Tibial artery (tissue), 4 donors: ENCODE measurements at regions not wholly inside any gene's neighbourhood (a gene's known extent, or its start where the extent isn't known, plus 50 kb on each side); places are given as distances from the start of the nearest gene placed in this dataset.
A peak's percentile ranks its signal among the peaks of the same experiment; 100 is the strongest.

Experiments used
- DNase-seq, 2 donors: peaks; one replicate each; pipeline ENCODE4 v3.0.0-alpha.2; 2019
- H3K27ac ChIP-seq, 2 donors: fragments of 200-600 bp; sonication (generic) in 1 of 2; 1 replicate in 1 of 2; 2 replicates in 1 of 2; pipeline ENCODE4 v1.5.1; 2018 to 2019; ENCODE audit warnings: mild to moderate bottlenecking in 1 of 2
- H3K27me3 ChIP-seq, 2 donors: fragments of 200-600 bp; sonication (generic) in 1 of 2; one replicate each; pipeline versions ENCODE4 v1.5.1 to v1.6.0; 2016 to 2019
- H3K36me3 ChIP-seq, 3 donors: fragments of 200-600 bp; sonication (generic) in 2 of 3; one replicate each; pipeline ENCODE4 v1.5.1; 2016 to 2019; ENCODE audit warnings: mild to moderate bottlenecking in 2 of 3
- H3K4me1 ChIP-seq, 4 donors: fragments of 200-600 bp; sonication (generic) in 2 of 4; 1 replicate in 3 of 4; 2 replicates in 1 of 4; pipeline ENCODE4 v1.5.1; 2016 to 2019
- H3K4me3 ChIP-seq, 2 donors: fragments of 200-600 bp; sonication (generic) in 1 of 2; 1 replicate in 1 of 2; 2 replicates in 1 of 2; pipeline ENCODE4 v1.5.1; 2018 to 2019; ENCODE audit warnings: mild to moderate bottlenecking in 2 of 2
- H3K9me3 ChIP-seq, 3 donors: fragments of 200-600 bp; sonication (generic) in 1 of 3; one replicate each; pipeline ENCODE4 v1.5.1; 2016 to 2019
- intact Hi-C: fragments of 100-400 bp; cut with DNase I; formaldehyde crosslinking; loops from one replicate; pipeline ENCODE4 v1.15.0; 2023; ENCODE audit warnings: low total_unique reads
- TF ChIP-seq, protein P1 (sequence below), 2 experiments: fragments of 200-600 bp in 1 of 2; fragments of 450-650 bp in 1 of 2; IDR thresholded peaks; one replicate each; pipeline ENCODE4 v1.5.1; 2017 to 2019; ENCODE audit warnings: antibody characterized with exemption in 2 of 2, mild to moderate bottlenecking in 1 of 2, moderate library complexity in 1 of 2

DNA sequence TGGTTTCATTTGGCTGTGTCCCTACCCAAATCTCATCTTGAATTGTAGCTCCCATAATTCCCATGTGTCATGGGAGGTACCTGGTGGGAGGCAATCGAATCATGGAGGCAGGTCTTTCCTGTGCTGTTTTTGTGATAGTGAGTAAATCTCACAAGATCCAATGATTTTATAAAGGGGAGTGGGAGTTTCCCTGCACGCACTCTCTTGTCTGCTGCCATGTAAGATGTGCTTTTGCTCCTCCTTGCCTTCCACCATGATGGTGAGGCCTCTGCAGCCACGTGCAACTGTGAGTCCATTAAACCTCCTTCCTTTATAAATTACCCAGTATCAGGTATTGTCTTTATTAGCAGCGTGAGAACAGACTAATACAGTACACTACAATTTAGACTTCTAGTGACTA lies 67.5 kb upstream of the LINC01488 start:
- no peak for DNase-seq
- Histone ChIP-seq H3K27me3 (peaks cover 0 to under 1% of the 10 kb centered on the region in 2 donors), H3K4me3 (no peak overlapping the region), H3K4me1 (peaks cover 0 to 30% (median 18%) of the 10 kb centered on the region in 4 donors), H3K27ac (no peak overlapping the region), H3K36me3 (no peaks in the 10 kb centered on the region), H3K9me3 (no peaks in the 10 kb centered on the region)
- TF ChIP-seq, protein P1, sequence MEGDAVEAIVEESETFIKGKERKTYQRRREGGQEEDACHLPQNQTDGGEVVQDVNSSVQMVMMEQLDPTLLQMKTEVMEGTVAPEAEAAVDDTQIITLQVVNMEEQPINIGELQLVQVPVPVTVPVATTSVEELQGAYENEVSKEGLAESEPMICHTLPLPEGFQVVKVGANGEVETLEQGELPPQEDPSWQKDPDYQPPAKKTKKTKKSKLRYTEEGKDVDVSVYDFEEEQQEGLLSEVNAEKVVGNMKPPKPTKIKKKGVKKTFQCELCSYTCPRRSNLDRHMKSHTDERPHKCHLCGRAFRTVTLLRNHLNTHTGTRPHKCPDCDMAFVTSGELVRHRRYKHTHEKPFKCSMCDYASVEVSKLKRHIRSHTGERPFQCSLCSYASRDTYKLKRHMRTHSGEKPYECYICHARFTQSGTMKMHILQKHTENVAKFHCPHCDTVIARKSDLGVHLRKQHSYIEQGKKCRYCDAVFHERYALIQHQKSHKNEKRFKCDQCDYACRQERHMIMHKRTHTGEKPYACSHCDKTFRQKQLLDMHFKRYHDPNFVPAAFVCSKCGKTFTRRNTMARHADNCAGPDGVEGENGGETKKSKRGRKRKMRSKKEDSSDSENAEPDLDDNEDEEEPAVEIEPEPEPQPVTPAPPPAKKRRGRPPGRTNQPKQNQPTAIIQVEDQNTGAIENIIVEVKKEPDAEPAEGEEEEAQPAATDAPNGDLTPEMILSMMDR (IDR thresholded peaks at IDR 0.05): no peak
- intact Hi-C loops: no loop called here

DNA sequence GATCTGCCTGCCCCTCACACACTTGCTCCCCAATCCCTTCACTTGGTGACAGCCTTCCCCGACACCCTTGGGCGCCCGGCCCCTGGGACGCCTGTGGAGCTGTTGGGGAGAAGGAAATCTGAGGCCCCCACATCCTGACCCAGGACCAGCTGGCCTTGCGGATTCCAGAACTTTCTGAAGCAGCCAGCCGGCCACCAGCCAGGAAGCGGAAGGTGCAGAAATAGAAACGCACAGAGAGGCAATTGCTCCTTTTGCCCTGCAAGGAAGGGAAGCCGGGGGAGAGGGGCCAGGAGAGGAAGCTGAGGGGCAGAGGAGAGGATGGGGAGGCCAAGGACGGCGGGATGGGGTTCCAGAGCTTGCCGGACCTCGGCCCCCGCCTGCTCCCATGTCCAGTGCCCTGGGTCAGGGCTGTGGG lies 66.7 kb upstream of the LINC01488 start:
- Histone ChIP-seq H3K4me3 (no peak overlapping the region), H3K4me1 (peaks cover 0 to 33% (median 20%) of the 10 kb centered on the region in 4 donors), H3K36me3 (no peaks in the 10 kb centered on the region), H3K9me3 (no peaks in the 10 kb centered on the region), H3K27ac (no peak overlapping the region), H3K27me3 (no peaks in the 10 kb centered on the region)
- intact Hi-C loops: no loop called here
- DNase-seq: no peak
- TF ChIP-seq, protein P1 (IDR thresholded peaks at IDR 0.05): no peak

DNA sequence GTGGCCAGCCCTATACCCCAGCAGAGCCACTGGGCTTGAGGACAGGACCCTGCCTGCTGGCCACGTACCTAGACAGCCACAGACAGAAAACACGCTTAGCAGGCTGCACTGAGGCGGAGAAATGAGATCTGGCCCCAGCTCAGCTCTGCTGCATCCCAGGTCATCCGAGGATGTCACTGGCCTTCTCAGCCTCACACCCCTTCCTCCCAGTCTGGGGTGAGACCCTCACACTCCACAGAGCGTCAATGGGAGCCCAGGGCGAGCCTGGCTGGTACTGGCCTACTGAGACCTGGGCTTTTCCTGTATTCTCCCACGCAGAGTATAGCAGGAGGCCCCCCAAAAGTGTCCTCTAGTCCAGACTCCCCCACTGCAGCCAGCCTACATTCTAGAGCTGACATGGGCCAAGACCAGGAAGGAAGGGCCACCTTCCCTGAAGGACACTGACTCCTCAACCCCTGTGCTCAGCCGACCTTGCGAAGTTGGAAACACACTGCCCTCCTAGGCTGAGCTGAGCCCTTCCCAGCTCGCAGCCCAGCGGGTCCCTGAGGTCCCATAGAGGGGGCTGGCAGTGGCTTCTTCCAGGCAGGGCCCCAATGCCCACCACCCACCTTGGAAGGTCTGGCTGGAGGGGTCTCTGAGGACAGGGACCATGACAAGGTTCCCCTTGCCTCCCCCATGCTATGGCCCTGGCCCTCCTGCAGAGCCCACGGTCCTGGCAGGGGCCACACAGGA lies 65.9 kb upstream of the LINC01488 start:
- H3K27me3 ChIP-seq: no peaks in the 10 kb centered on the region
- no peaks in the 10 kb centered on the region for H3K36me3 ChIP-seq
- intact Hi-C loops: no loop called here
- TF ChIP-seq, protein P1 (IDR thresholded peaks at IDR 0.05): no peak
- H3K4me1 ChIP-seq: peaks cover 0 to 41% (median 27%) of the 10 kb centered on the region in 4 donors
- DNase-seq: no peak
- H3K9me3 ChIP-seq: no peaks in the 10 kb centered on the region
- H3K4me3 ChIP-seq: no peak overlapping the region
- peak overlapping the region in 1 of 2 donors; percentile 43 for H3K27ac ChIP-seq

GRCh38 chr11:69416143-69416515 lies 65.3 kb upstream of the LINC01488 start:
- no peaks in the 10 kb centered on the region for H3K36me3 ChIP-seq
- peaks cover 0 to 47% (median 32%) of the 10 kb centered on the region in 4 donors for H3K4me1 ChIP-seq
- no peak overlapping the region for H3K4me3 ChIP-seq
- peak overlapping the region; percentile 3 to 43 for H3K27ac ChIP-seq
- no peaks in the 10 kb centered on the region for H3K27me3 ChIP-seq
- intact Hi-C loops: no loop called here
- TF ChIP-seq, protein P1 (IDR thresholded peaks at IDR 0.05): no peak
- DNase-seq: no peak
- H3K9me3 ChIP-seq: no peaks in the 10 kb centered on the region

DNA sequence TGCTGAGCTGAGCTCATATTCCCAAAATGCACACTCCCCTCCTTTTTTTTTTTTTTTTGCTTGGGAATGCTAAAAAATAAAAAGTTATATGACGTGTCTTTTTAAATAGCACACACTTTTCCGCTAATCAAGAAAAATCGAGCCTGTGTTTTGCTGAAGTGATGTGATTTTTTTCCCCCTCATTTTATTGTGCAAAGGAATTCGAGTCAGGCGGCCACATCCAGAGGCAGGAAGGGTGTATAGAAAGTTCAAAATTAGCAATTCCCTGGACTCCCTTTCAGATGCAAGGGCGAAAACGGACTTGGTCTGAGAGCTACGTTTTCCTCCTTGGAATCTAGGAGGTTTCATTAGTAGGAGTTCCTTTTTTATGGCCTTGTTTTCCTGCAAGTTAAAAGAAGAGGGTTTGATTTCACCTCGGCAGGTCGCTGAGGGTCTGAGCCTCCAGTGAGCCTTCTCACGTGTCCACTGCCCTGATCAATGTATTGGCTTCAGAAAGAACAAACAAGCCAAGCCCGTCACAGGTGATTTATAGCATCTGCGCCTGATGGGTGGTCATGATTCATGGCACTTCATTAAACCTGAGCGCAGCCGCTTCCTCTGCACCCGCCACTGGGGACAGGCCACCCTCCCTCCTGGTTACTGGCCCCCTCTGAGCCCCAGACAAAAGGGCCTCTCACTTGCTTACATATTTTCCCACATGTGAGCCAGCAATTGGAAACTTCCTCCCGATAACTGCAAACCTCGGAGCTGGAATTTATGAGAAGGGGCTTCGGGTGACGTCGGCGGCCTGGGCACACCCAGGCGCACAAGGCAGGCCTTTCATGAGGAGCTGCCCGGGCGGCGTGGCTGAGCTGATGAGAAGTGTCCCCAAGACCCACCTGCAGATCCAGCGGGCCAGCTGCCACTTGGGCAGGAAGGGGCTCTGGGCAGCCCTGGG lies 64.4 kb upstream of the LINC01488 start:
- H3K4me1 ChIP-seq: peaks cover 0 to 48% (median 32%) of the 10 kb centered on the region in 4 donors
- peak overlapping the region; percentile 3 to 43 for H3K27ac ChIP-seq
- intact Hi-C loops: no loop called here

More for the DNA sequence above, 64.4 kb upstream of the LINC01488 start:
- Histone ChIP-seq H3K36me3 (no peaks in the 10 kb centered on the region), H3K9me3 (no peaks in the 10 kb centered on the region), H3K4me3 (no peak overlapping the region), H3K27me3 (no peaks in the 10 kb centered on the region)
- no peak for DNase-seq
- TF ChIP-seq, protein P1 (IDR thresholded peaks at IDR 0.05): no peak
